DMS114 treated with DMSO at 0.1 percent for 48 hours (cell line): ENCODE measurements at regions not wholly inside any gene's neighbourhood (a gene's known extent, or its start where the extent isn't known, plus 50 kb on each side); places are given as distances from the start of the nearest gene placed in this dataset.
"Not testable (repeated sequence)": the region's sequence is repeated elsewhere in the genome, so short reads cannot be mapped to it uniquely, and the experiment has no call there.

Experiments
- DNase-seq: peaks from one replicate; lab custom pipeline; 2025; ENCODE audit not compliant: unreplicated experiment; lab: John Stamatoyannopoulos, UW

DNA sequence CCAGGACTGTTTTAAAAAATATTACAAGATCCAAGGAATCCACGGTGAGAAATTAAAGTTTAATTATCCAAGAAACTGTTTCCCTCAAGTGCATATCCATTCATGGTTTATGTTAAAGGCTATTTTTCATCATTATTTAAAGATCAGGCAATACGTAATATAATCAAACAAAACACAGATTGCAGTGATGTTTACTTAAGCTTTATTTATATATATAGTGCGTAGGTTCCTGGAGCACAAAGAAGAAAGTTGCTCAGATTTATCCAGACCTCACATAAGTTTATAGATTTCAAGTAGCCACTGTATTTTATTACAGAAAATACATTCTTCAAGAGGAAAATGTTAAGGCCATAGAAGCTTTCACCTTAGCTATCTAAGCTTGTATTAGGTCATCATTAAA lies 210.0 kb upstream of the KLF14 start:
- DNase-seq, result no peak

DNA sequence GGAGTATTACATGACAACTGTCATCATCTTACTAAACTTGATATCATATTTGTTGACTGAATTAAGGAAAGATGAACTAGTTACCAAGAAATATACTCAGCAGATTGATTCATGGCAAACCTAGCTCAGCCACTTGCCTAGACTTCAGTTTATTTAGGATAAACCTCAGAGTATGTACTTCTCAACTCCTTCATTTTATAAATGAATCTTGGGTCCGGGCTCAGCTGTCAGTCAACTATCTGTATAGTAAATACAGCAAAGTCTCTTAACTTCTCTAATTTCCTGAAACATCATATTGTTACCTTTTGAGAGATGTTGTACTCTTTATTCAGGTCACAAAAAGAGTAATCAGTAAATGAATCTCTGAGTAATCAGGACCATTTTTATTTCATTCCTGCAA lies 211.0 kb upstream of the KLF14 start:
- no peak for DNase-seq

DNA sequence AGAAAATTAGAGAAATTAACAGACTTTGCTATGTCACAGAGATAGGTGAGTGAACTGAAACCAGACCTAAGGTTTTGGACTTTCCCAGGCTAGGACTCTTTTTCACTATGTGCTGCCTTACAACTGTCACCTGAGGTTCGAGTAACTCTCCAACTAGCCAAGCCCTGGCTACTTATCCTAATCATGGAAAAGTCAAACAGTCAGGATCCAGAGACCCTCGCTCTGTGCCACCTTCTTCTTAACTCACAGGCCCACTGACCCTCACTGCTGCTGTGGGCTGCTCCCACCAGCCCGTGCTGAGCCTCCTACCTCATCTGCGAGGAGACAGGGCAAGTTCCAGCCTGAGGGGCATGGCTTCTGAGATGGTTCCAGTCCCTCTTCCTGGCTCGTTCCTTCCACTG lies 211.4 kb upstream of the KLF14 start:
- no peak for DNase-seq

DNA sequence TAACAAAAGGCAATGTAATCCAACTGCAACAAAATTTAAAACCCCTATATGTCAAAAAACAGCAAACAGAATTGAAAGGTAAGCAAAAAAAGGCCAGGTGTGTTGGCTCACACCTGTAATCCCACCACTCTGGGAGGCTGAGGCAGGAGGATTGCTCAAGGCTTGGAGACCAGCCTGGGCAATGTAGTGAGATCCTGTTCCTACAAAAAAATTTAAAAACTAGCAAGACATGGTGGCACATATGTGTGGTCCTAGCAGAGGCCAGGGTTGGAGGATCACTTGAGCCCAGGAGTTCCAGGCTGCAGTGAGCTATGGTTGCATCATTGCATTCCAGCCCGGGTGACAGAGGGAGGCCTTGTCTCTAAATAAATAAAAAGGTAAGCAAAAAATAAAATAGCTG lies 212.1 kb upstream of the KLF14 start:
- no peak for DNase-seq

DNA sequence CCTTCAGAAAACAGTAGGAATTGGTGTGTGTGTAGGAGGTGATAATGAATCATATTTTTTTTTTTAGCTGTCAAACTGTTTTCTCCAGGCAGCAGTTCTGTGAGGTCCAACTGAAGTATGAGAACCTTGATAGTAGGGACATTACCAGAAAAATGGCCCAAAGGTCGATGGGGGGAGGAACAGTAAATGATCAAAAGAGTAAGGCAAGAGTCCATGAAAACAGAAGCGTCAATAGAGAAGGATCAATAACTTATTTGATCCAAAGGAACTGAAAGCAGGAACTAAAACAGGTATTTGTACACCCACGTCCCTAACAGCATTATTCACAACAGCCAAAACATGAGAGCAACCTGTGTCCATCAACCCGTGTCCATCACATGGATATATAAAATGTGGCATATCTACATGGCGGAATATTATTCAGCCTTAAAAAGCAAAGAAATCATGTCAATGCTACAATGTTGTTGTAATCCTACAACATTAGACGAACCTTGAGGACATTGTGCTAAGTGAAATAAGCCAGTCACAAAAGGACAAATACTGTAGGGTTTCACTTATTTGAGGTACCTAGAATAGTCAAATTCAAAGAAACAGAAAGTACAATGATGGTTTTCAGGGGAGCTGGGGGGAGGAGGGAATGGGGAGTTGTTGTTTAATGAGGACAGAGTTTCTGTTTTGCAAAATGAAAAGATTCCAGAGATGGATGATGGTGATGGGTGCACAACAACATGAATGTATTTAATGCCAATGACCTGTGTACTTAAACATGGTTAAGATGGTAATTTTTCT lies 214.0 kb upstream of the KLF14 start:
- no peak for DNase-seq

DNA sequence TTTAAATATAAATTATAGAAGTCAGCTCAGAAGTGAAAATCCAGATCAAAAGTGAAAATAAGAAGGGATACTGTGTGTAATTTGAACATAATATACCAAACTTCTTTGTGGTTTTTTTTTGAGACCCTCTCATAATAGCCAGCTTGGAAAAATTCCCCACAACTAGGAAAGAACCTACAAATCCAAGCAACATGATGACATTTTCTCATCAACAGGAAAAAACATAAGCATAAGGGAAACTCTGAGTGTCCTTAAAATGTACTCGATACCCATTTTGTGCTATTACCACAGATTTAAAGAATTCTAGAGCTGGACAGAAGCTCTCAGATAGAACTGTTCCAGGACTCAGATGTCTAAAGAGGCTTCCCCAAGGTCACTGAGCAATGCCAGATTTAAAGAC lies 214.8 kb upstream of the KLF14 start:
- no peak for DNase-seq

DNA sequence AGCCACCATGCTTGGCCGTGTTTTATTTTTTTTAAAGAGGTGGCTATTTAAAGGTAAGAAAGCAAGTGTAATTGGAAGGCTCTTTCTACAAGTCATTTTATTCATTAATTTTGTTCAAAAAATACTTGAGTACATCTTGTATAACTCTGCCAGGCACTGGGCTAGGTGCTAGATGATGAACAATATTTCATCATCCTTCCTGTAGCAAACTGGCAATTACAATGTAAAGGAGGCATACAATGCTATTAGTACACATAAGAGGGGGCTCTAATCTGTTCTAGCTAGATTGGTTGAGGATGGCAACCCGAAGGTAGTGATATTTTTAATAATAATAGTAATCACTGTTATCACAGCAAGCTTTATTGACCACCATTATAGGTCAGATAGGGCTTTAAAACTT lies 215.5 kb upstream of the KLF14 start:
- no peak for DNase-seq

DNA sequence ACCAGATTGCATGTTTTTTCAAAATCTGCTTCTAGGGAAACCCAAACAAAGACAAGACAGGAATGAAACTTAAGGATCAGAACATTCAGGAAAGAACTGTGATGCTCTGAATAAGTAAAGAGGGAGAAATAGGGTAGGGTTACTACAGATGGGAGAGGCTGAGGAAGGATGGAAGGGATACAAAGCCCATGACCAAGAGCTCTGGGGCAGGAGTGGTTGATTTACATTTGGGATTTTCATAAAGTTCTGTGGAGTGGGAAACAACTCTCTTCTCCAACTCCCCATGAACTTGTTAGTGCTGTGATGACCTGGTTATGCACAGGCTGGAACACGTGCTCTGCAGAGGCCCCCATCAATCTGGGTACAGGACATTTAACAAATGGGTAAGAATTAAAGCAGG lies 216.0 kb upstream of the KLF14 start:
- DNase-seq, result no peak

DNA sequence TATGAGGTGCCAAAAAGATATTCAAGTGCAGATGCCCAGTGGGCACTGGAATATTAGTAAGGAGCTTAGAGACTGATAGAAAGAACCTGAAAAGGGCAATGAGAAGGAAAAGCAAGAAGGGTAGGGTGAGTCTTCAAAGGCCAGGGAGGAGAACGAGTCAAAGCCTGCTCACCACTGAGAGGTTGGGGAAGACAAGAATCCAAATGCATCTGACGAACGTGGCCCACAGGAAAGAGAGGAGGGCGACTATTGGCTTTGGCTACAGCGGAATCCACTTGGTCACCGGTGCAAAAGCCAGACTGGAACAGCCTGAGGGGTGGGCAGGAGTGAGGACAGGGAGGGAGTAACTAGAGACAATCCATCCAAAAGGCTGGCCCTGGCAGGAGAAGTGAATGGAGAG lies 216.7 kb upstream of the KLF14 start:
- no peak for DNase-seq

DNA sequence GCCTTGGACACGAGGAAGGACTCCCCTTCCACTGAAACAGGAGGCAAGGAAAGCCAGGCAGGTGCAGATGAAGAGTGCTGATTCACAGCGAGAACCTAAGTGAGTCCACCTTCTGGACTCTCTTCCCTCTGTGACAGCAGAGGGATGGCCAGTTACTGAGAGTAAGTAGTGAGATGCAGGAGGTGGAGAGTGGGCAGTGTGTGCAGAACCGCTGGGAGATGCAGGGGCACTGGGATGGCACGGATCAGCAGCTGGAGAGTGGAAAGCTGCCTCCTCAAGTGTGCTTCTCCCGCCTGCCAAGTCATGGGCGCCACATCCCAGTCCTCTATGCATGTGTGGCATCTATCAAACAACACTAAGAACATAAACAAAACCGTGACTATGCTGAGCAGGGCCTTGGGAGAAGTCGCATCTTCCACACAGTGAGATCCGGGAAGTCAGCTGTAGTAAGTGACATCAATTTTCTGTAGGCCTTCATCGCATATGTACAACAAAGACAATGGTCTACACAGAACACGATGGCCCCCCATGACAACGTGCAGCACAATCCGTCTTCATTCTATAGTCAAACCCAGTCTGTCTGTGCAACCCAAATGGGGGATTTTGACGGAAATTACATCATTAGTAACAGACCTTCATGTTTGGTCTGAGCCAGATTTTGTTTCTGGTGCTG lies 217.4 kb upstream of the KLF14 start:
- DNase-seq, result no peak

DNA sequence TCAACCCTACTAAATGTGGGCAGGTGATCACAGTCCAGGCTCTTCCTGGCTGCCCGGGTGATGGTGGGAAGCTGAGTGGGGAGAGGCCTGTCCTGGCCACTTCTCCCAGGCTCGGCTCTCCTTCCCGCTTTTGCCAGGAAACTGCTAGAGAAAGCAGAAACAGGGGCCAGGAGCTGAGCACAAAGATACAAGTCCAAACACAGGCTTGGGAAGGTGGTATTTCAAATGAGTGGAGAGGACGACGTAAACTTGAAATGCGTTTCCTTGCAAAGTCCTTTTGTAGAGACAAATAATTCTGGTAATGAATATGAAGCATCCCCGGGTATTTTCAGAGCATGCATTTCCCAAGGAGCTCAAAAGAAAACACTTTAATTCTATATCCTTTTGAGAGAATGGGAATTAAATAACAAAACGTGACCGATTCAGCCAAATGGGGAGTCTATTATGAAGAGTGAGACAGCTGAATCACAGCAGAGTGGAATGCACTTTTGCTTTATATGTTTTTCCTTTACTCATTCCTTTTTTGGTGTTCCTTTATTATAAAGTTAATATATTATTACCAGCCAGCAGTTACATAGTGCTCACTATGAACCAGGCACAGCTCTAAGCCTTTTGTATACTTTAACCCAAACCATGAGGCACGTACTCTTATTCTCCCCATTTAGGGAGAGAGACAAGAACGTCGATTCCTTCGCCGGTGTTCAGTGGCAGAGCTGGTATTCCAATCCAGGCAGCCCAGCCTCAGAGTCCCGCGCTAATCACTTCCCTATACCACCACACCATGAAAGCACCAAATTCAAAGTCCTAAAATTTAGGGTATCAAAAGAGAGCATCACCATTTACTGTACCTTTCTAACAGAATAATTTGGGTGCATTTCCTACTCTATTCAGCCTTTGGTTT lies 218.2 kb upstream of the KLF14 start:
- no peak for DNase-seq

DNA sequence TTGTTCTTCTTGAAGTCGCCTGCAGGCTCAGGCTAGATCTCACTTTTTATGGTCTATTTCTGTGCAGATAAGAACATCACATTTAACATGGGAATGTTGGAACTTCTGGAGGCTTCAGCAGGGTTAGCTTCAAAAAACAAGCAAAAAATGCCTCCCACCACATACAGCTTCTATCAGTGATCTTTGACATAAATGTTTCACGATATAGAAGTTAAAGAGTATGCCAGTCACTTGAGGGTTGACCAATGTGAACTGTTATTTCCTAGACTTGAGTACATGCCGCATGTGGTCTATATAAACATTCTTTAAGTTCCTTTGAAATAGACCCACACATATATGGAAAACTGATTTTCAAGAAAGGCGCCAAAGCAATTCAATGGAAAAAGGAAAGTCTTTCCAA lies 219.2 kb upstream of the KLF14 start:
- no peak for DNase-seq

DNA sequence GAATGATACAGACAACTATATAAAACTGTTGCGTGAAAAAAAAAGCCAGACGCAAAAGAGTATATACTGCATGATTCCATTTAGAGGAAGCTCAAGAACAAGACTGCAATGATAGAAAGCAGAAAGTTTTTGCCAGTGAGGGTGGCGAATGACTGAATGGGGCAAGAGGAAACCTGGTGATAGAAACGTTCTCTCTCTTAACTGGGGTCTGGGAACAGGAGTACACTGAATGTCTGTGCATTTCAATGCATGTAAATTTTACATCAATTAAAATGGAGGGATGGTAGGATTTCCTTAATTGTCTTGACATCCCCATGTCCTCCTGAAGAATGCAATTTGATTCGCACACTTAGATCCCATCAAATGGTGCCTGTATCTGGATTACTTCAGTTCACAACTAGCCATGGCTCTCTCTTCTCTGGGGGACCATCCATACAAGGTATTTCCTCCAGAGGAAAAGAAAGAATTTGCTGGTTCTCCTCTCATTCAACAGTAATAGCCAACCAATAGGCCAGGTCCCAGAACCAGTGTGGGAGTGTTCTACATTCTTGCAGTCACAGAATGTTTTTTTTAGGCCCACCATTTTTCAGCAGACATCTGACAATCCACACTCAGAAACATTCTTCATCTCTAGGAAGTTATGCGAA lies 221.0 kb upstream of the KLF14 start:
- DNase-seq, result no peak

DNA sequence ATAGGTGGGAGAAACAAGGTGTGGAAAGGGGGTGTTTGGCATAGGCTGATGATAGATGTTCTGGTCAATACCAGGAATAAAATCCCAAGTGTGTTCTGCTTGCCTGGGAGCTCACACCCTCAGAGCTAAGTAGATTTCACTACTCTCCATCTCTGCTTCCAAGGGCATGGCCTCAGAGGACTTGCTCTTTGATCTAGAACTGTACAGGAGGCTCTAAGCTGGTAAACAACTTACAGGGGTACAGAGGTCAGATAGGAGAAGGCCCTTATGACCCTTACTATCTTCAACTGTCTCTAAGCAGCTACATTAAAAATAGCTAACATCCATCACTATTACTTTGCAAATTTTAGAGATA lies 221.5 kb upstream of the KLF14 start:
- DNase-seq, result no peak

DNA sequence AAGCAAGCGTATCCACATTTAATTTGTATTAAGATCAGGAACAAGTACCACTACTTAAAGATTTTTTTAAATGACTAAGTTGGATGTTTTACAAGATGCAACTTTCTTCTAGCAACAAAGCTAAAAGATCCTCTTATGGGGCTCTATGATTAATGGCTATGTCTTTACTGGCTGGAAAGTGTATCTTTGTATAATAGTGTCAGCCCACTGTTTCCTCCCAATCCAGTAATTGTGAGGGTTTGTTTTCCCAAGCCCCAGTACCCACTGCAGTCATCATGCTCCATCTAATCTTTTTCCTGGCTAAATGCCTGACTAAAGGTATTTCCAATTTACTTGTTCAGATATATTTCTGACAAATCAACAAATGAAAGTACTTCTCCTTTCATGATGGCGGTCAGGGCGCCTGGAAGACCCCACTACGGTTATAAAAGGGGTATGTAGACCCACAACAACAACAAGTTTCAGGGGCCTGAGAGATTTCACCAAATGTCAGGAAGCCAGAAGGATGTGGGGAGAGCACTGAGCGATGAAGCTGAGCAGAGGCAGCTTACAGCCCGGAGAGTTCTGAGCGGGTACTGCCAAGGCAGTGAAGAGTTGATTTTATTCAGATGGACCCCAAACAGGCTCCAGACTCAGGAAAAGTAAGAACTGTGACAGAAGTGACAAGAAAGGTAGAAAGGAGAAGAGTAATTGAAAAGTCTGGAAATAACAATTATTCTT lies 222.6 kb upstream of the KLF14 start:
- no peak for DNase-seq

DNA sequence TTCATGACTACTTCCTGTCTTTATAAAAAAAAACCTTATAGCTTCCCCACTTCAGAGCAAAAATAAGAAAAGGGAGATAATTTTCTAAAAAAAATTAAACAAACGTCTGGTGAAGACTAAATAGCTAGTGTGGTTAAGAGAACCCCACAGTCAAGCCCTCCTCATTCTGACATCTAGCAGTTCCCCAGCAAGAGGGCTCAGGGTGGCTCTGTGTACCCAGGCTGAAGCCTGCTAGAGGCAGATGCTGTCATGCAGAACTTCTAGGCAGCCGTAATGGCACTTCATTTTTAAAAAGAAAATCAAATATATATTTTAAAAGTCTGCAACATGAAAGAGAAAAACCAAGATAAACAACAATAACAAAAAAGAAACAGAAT lies 223.1 kb upstream of the KLF14 start:
- no peak for DNase-seq

DNA sequence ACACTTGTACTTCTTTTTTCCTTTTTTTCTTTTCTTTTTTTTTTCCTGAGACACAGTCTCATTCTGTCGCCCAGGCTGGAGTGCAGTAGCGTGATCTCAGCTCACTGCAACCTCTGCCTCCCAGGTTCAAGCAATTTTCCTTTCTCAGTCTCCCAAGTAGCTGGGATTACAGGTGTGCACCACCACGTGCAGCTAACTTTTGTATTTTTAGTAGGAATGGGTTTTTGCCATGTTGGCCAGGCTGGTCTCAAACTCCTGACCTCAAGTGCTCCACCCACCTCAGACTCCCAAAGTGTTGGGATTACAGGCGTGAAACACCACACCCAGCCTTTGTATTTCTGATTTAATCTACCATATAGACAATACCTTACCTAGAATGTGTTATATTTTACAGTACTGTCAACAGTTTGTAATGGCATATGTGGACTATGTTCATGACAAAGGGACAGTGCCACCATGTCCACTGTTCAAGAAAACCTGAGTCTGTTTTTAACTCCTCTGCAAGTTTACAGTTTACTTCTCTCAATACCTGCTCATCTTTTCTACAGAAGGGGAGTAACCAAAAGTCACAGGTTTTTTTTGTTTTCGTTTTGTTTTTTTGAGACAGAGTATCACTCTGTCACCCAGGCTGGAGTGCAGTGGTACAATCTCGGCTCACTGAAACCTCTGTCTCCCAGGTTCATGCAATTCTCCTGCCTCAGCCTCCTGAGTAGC lies 223.9 kb upstream of the KLF14 start:
- DNase-seq, result not testable (repeated sequence)

DNA sequence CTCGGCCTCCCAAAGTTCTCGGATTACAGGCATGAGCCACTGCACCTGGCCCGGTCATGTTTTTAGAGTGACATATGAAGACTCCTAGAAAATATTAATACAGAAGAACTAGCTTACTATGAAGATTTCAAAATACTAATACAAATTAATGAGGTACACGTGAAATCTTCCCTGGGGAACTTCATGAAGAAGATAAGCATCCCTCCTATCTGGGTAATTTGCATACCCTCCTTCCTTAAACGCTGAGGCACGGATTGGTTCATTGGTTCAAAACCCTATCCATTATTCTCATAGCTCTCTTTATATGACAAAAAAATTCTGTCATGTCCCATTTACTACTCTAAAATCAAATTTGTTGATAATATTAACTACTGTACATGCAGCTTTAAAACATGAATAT lies 224.8 kb upstream of the KLF14 start:
- DNase-seq, result no peak

DNA sequence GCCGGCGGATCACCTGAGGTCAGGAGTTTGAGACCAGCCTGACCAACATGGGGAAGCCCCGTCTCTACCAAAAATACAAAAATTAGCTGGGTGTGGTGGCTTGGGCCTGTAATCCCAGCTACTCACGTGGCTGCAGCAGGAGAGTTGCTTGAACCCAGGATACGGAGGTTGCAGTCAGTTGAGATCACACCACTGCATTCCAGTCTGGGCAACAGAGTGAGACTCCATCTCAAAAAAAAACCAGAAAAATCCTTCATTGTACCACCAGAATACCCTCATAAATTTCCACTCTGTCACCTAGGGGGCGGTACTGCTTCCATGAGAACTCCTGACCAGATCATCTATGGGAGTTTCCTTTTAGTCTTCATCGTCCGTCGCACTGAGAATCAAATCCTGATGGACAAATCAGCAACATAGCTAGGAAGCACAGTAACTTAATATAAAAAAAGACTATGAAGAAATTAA lies 225.8 kb upstream of the KLF14 start:
- DNase-seq, result no peak
